ENCODE measurements at regions not wholly inside any gene's neighbourhood (a gene's known extent, or its start where the extent isn't known, plus 50 kb on each side); places are given as distances from the start of the nearest gene placed in this dataset.

GRCh38 chrY:15624370-15624769 lies 1100.0 kb downstream of the NLGN4Y start:
- no peak overlapping the region for H2AFZ ChIP-seq (ENCODE audit: low read depth, low read length)
- TF ChIP-seq EZH2phosphoT487 (IDR thresholded peaks at IDR 0.05; ENCODE audit: low read depth) (no peak), CTCF (IDR thresholded peaks at IDR 0.05; ENCODE audit: low read depth, low read length) (no peak)
- no peak overlapping the region for H3K4me3 ChIP-seq (ENCODE audit: low read length)
- H3K79me2 ChIP-seq (ENCODE audit: low read length), result no peaks in the 10 kb centered on the region
- no peak overlapping the region for H3K9ac ChIP-seq (ENCODE audit: low read length)
- no peaks in the 10 kb centered on the region for H3K36me3 ChIP-seq (replicated peaks; ENCODE audit: low read depth, low read length)
- H3K9me3 ChIP-seq (ENCODE audit: insufficient read depth, low read length), result no peaks in the 10 kb centered on the region
- H3K27ac ChIP-seq (ENCODE audit: low read length), result no peak overlapping the region
- H4K20me1 ChIP-seq (ENCODE audit: insufficient read depth, low read length), result no peaks in the 10 kb centered on the region
- H3K4me2 ChIP-seq (ENCODE audit: low read length), result no peak overlapping the region
- no peaks in the 10 kb centered on the region for H3K4me1 ChIP-seq (ENCODE audit: low read length)
- H3K27me3 ChIP-seq (ENCODE audit: low read depth, low read length), result no peaks in the 10 kb centered on the region

- Histone ChIP-seq H3K9me3 (ENCODE audit: insufficient read depth, low read length) (no peaks in the 10 kb centered on the region), H3K4me2 (ENCODE audit: low read length) (no peak overlapping the region), H2AFZ (ENCODE audit: low read depth, low read length) (no peak overlapping the region), H3K36me3 (replicated peaks; ENCODE audit: low read depth, low read length) (no peaks in the 10 kb centered on the region), H3K9ac (ENCODE audit: low read length) (no peak overlapping the region), H3K4me3 (ENCODE audit: low read length) (no peak overlapping the region), H3K79me2 (ENCODE audit: low read length) (no peaks in the 10 kb centered on the region), H3K27me3 (ENCODE audit: low read depth, low read length) (no peaks in the 10 kb centered on the region), H3K4me1 (ENCODE audit: low read length) (no peaks in the 10 kb centered on the region), H3K27ac (ENCODE audit: low read length) (no peak overlapping the region), H4K20me1 (ENCODE audit: insufficient read depth, low read length) (no peaks in the 10 kb centered on the region)
- TF ChIP-seq EZH2phosphoT487 (IDR thresholded peaks at IDR 0.05; ENCODE audit: low read depth) (no peak), CTCF (IDR thresholded peaks at IDR 0.05; ENCODE audit: low read depth, low read length) (no peak)
Observed at GRCh38 chrY:15624928-15625327, 1100.6 kb downstream of the NLGN4Y start.

GRCh38 chrY:15648198-15648597 lies 1123.9 kb downstream of the NLGN4Y start:
- Histone ChIP-seq H3K27me3 (ENCODE audit: low read depth, low read length) (no peaks in the 10 kb centered on the region), H3K36me3 (replicated peaks; ENCODE audit: low read depth, low read length) (no peaks in the 10 kb centered on the region), H3K27ac (ENCODE audit: low read length) (no peak overlapping the region), H3K79me2 (ENCODE audit: low read length) (no peaks in the 10 kb centered on the region), H3K4me2 (ENCODE audit: low read length) (no peak overlapping the region), H3K4me1 (ENCODE audit: low read length) (no peaks in the 10 kb centered on the region), H4K20me1 (ENCODE audit: insufficient read depth, low read length) (no peaks in the 10 kb centered on the region), H3K4me3 (ENCODE audit: low read length) (no peak overlapping the region), H2AFZ (ENCODE audit: low read depth, low read length) (no peak overlapping the region), H3K9ac (ENCODE audit: low read length) (no peak overlapping the region), H3K9me3 (ENCODE audit: insufficient read depth, low read length) (no peaks in the 10 kb centered on the region)
- TF ChIP-seq EZH2phosphoT487 (IDR thresholded peaks at IDR 0.05; ENCODE audit: low read depth), result no peak

- Histone ChIP-seq H3K9me3 (ENCODE audit: insufficient read depth, low read length) (no peaks in the 10 kb centered on the region), H2AFZ (ENCODE audit: low read depth, low read length) (no peak overlapping the region), H3K36me3 (replicated peaks; ENCODE audit: low read depth, low read length) (no peaks in the 10 kb centered on the region), H3K4me1 (ENCODE audit: low read length) (no peaks in the 10 kb centered on the region), H4K20me1 (ENCODE audit: insufficient read depth, low read length) (no peaks in the 10 kb centered on the region), H3K4me2 (ENCODE audit: low read length) (no peak overlapping the region), H3K4me3 (ENCODE audit: low read length) (no peak overlapping the region), H3K9ac (ENCODE audit: low read length) (no peak overlapping the region), H3K79me2 (ENCODE audit: low read length) (no peaks in the 10 kb centered on the region), H3K27me3 (ENCODE audit: low read depth, low read length) (no peaks in the 10 kb centered on the region), H3K27ac (ENCODE audit: low read length) (no peak overlapping the region)
- TF ChIP-seq CTCF (IDR thresholded peaks at IDR 0.05; ENCODE audit: low read depth, low read length), result no peak
- no peak for TF ChIP-seq EZH2phosphoT487 (IDR thresholded peaks at IDR 0.05; ENCODE audit: low read depth)
Observed at GRCh38 chrY:15650056-15650455, 1125.7 kb downstream of the NLGN4Y start.

- Histone ChIP-seq H2AFZ (ENCODE audit: low read depth, low read length) (no peak overlapping the region), H3K4me3 (ENCODE audit: low read length) (no peak overlapping the region), H3K27ac (ENCODE audit: low read length) (no peak overlapping the region), H3K4me1 (ENCODE audit: low read length) (no peaks in the 10 kb centered on the region), H3K9ac (ENCODE audit: low read length) (no peak overlapping the region), H3K9me3 (ENCODE audit: insufficient read depth, low read length) (no peaks in the 10 kb centered on the region), H3K36me3 (replicated peaks; ENCODE audit: low read depth, low read length) (no peaks in the 10 kb centered on the region), H3K4me2 (ENCODE audit: low read length) (no peak overlapping the region), H4K20me1 (ENCODE audit: insufficient read depth, low read length) (no peaks in the 10 kb centered on the region), H3K27me3 (ENCODE audit: low read depth, low read length) (no peaks in the 10 kb centered on the region), H3K79me2 (ENCODE audit: low read length) (no peaks in the 10 kb centered on the region)
- no peak for TF ChIP-seq CTCF (IDR thresholded peaks at IDR 0.05; ENCODE audit: low read depth, low read length)
Observed at GRCh38 chrY:15688531-15688930, 1164.2 kb downstream of the NLGN4Y start.
